GM23338 (cell line): ENCODE measurements at regions not wholly inside any gene's neighbourhood (a gene's known extent, or its start where the extent isn't known, plus 50 kb on each side); places are given as distances from the start of the nearest gene placed in this dataset.
"Not testable (repeated sequence)": the region's sequence is repeated elsewhere in the genome, so short reads cannot be mapped to it uniquely, and the experiment has no call there.

ENCODE experiments used
- ATAC-seq: fragments of 200-7000 bp; cut with Tn5 transposase; 3 replicates; pipeline ENCODE4 v1.9.1; 2020
- DNase-seq: peaks from one replicate; pipeline ENCODE4 v3.0.0-alpha.2; 2015; ENCODE audit warnings: low spot score
- H2AFZ ChIP-seq: fragments of 200-600 bp; sonication (generic); 2 replicates; pipeline ENCODE4 v1.8.0; 2016; ENCODE audit warnings: antibody characterized with exemption, mild to moderate bottlenecking, moderate library complexity
- H3F3A ChIP-seq: fragments of 200-600 bp; sonication (generic); replicated peaks from 2 replicates; pipeline ENCODE4 v1.8.0; 2017; ENCODE audit warnings: antibody characterized with exemption, mixed run types, low read depth
- H3K27ac ChIP-seq: fragments of 200-600 bp; sonication (generic); 2 replicates; pipeline ENCODE4 v1.6.1; 2016; ENCODE audit warnings: low read depth
- H3K27me3 ChIP-seq: fragments of 200-600 bp; sonication (generic); 2 replicates; pipeline ENCODE4 v1.8.0; 2016; ENCODE audit warnings: mild to moderate bottlenecking, mixed run types, moderate library complexity; ENCODE audit not compliant: insufficient read depth
- H3K36me3 ChIP-seq: fragments of 200-600 bp; sonication (generic); 2 replicates; pipeline ENCODE4 v1.8.0; 2016; ENCODE audit warnings: mild to moderate bottlenecking; ENCODE audit not compliant: insufficient read depth
- H3K4me1 ChIP-seq: fragments of 200-600 bp; sonication (generic); 2 replicates; pipeline ENCODE4 v1.8.0; 2016; ENCODE audit warnings: mild to moderate bottlenecking, moderate library complexity; ENCODE audit not compliant: insufficient read depth
- H3K4me2 ChIP-seq: fragments of 200-600 bp; sonication (generic); 2 replicates; pipeline ENCODE4 v1.7.1; 2017; ENCODE audit warnings: mixed run types
- H3K4me3 ChIP-seq: fragments of 200-600 bp; sonication (generic); 2 replicates; pipeline ENCODE4 v1.6.1; 2016; ENCODE audit warnings: mixed run types
- H3K79me2 ChIP-seq: fragments of 200-600 bp; sonication (generic); replicated peaks from 2 replicates; pipeline ENCODE4 v1.8.0; 2017; ENCODE audit warnings: mild to moderate bottlenecking; ENCODE audit not compliant: insufficient read depth
- H3K9me2 ChIP-seq: fragments of 200-600 bp; sonication (generic); 2 replicates; pipeline ENCODE4 v1.8.0; 2017; ENCODE audit not compliant: insufficient read depth
- H4K20me1 ChIP-seq: fragments of 200-600 bp; sonication (generic); replicated peaks from 2 replicates; pipeline ENCODE4 v1.8.0; 2017; ENCODE audit warnings: mild to moderate bottlenecking; ENCODE audit not compliant: insufficient read depth
- H3K27ac Mint-ChIP-seq: 2 replicates; pipeline ENCODE4 v1.8.0; 2020; ENCODE audit warnings: inconsistent platforms, mild to moderate bottlenecking, moderate library complexity, mixed read lengths
- H3K27me3 Mint-ChIP-seq: 3 replicates; pipeline ENCODE4 v1.8.0; 2022; ENCODE audit warnings: low read depth, mild to moderate bottlenecking, moderate library complexity, mixed read lengths, inconsistent platforms; ENCODE audit not compliant: insufficient read depth, poor library complexity
- H3K36me3 Mint-ChIP-seq: 3 replicates; pipeline ENCODE4 v1.8.0; 2021; ENCODE audit warnings: low read depth, mild to moderate bottlenecking, inconsistent platforms, moderate library complexity, mixed read lengths
- H3K4me1 Mint-ChIP-seq: 3 replicates; pipeline ENCODE4 v1.8.0; 2020; ENCODE audit warnings: mild to moderate bottlenecking, inconsistent platforms, mixed read lengths
- H3K4me3 Mint-ChIP-seq: 3 replicates; pipeline ENCODE4 v1.8.0; 2021; ENCODE audit warnings: moderate library complexity, mild to moderate bottlenecking, inconsistent platforms, mixed read lengths
- H3K9me3 Mint-ChIP-seq: 3 replicates; pipeline ENCODE4 v1.8.0; 2020; ENCODE audit warnings: moderate library complexity, mild to moderate bottlenecking, inconsistent platforms, mixed read lengths
- EZH2phosphoT487 ChIP-seq: fragments of 200-600 bp; sonication (generic); IDR thresholded peaks from one replicate; pipeline ENCODE4 v1.8.1; 2018; ENCODE audit warnings: antibody characterized with exemption; ENCODE audit not compliant: unreplicated experiment
- STAT1 ChIP-seq: IDR thresholded peaks from one replicate; pipeline ENCODE4 v1.6.1; 2016; ENCODE audit warnings: antibody characterized with exemption; ENCODE audit not compliant: unreplicated experiment
- ZNF462 ChIP-seq: fragments of 250-450 bp; sonication (Bioruptor Pico); IDR thresholded peaks from 2 replicates; pipeline ENCODE4 v1.5.0; 2020; ENCODE audit warnings: mild to moderate bottlenecking, moderate library complexity

DNA sequence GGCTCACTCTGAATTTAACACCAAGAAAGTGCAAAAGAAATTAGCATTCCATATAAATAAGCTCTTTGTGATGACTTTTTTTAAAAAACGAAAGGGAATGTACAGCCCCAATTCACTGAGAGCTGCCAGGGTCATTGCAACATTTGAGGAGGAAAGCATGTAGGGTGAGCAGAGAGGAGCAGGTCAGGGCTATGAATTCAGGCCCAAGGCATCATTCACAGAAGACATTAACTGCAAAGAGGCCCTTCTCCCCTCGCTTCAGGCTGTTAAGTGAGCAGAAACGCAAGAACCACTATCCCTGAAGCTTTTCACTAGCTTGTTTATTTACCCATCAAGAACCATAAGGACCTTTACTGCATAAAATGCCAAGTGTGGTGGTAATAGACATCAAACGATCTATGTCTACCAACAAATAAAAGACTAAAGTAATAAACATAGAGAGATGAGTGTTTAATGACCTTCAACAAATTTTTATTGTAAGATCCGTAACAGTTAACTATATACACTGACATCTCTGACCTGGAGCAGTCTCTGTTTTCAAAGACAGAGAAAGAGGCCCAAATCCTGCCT is 333.1 kb upstream of the HNRNPA3 start (continued):
- TF ChIP-seq ZNF462 (CRISPR knock-in tag) (no peak), STAT1 (no peak), EZH2phosphoT487 (no peak)

GRCh38 chr2:176882045-176882444 is 330.5 kb upstream of the HNRNPA3 start:
- H3K36me3 Mint-ChIP-seq, H3K27me3 ChIP-seq, H4K20me1 ChIP-seq, H3K4me3 Mint-ChIP-seq, H3K4me2 ChIP-seq, H3K4me1 Mint-ChIP-seq, DNase-seq, H3K36me3 ChIP-seq, H3K9me3 Mint-ChIP-seq, H3K9me2 ChIP-seq, H3K27ac ChIP-seq, ATAC-seq, H3F3A ChIP-seq, H3K27me3 Mint-ChIP-seq, H3K79me2 ChIP-seq, H3K27ac Mint-ChIP-seq, H2AFZ ChIP-seq, H3K4me3 ChIP-seq: not testable (repeated sequence)
- H3K4me1 ChIP-seq = peaks cover 13% of the 10 kb centered on the region; the same call in 1 of the 2 replicates
